ENCODE measurements at regions not wholly inside any gene's neighbourhood (a gene's known extent, or its start where the extent isn't known, plus 50 kb on each side); places are given as distances from the start of the nearest gene placed in this dataset.

- ChIA-PET CTCF (interaction anchor here (1.2 kb wide), 1 partner anchor 308 kb away, joined by 3 read pairs; no protein-coding TSS in a partner anchor), POLR2A (no interaction called here), RAD21 (ENCODE audit: unreplicated experiment) (no interaction called here), SMC1A (ENCODE audit: uncharacterized antibody, unreplicated experiment) (no interaction called here)
- no peaks in the 10 kb centered on the region for H3K79me2 ChIP-seq (ENCODE audit: control insufficient read depth, insufficient read depth, low read length)
- H3K4me3 ChIP-seq: no peak overlapping the region
- no peaks in the 10 kb centered on the region for H3K4me1 ChIP-seq (ENCODE audit: control insufficient read depth, insufficient read depth, low read length)
- no peak overlapping the region for H2AFZ ChIP-seq (ENCODE audit: control insufficient read depth, low read depth, low read length)
- TF ChIP-seq CBX3 (IDR thresholded peaks at IDR 0.05; ENCODE audit: borderline replicate concordance, low read depth) (no peak), EP300 (IDR thresholded peaks at IDR 0.05; ENCODE audit: borderline replicate concordance in 1 of 2, control insufficient read depth in 1 of 2, low read depth in 2 of 2, low read length in 2 of 2) (no peak), PBX3 (IDR thresholded peaks at IDR 0.05; ENCODE audit: insufficient replicate concordance, low read depth, low read length) (no peak), E2F8 (IDR thresholded peaks at IDR 0.05; ENCODE audit: low read depth, partially characterized antibody) (no peak), RFX5 (IDR thresholded peaks at IDR 0.05; ENCODE audit: low read depth, low read length) (no peak), NR2C2 (IDR thresholded peaks at IDR 0.05; ENCODE audit: borderline replicate concordance, control insufficient read depth, insufficient read length, low read depth) (no peak), CBX5 (IDR thresholded peaks at IDR 0.05; ENCODE audit: low read depth) (no peak), CEBPB (IDR thresholded peaks at IDR 0.05; ENCODE audit: borderline replicate concordance in 1 of 2, low read depth in 2 of 2, low read length in 2 of 2) (no peak), HSF1 (IDR thresholded peaks at IDR 0.05; ENCODE audit: low read depth, low read length) (no peak), ZNF217 (IDR thresholded peaks at IDR 0.05) (no peak), SRF (IDR thresholded peaks at IDR 0.05; ENCODE audit: low read depth in 2 of 2, low read length in 2 of 2) (no peak), BMI1 (IDR thresholded peaks at IDR 0.05; ENCODE audit: borderline replicate concordance) (no peak), KDM1A (IDR thresholded peaks at IDR 0.05; ENCODE audit: borderline replicate concordance) (no peak), SIX5 (IDR thresholded peaks at IDR 0.05; ENCODE audit: low read depth, low read length, severe bottlenecking) (no peak)
- no peak overlapping the region for H3K4me2 ChIP-seq (ENCODE audit: control insufficient read depth, insufficient read depth)
- intact Hi-C loops (cut with micrococcal nuclease; ENCODE audit: unreplicated experiment) (no loop called here), in situ Hi-C loops (cut with MboI) (no loop called here)
- no peaks in the 10 kb centered on the region for H3K9me3 ChIP-seq (replicated peaks; ENCODE audit: control insufficient read depth, insufficient read depth, low read length)
- no peaks in the 10 kb centered on the region for H4K20me1 ChIP-seq (ENCODE audit: control insufficient read depth, insufficient read depth)
- no peak for FAIRE-seq
- BruUV-seq (replicated peaks): no TSS peak
- ATAC-seq: no peak
- H3K27ac ChIP-seq (ENCODE audit: control insufficient read depth, insufficient read depth): no peak overlapping the region
- no peak for DNase-seq (ENCODE audit: low read depth, low spot score)
- H3K9ac ChIP-seq (ENCODE audit: control insufficient read depth, insufficient read depth, low read length): no peak overlapping the region
- H3K36me3 ChIP-seq (ENCODE audit: control insufficient read depth in 2 of 2, insufficient read depth in 2 of 2, low read length in 1 of 2): no peaks in the 10 kb centered on the region
- H3K27me3 ChIP-seq (replicated peaks in 1 of 2; ENCODE audit: control insufficient read depth in 2 of 2, insufficient read depth in 2 of 2, low read length in 1 of 2): peaks cover 0 to 1% of the 10 kb centered on the region in 2 experiments; a peak in 1 of 4 replicates
- 3% methylated on average over 2 of the region's 2 CpGs for WGBS (ENCODE audit: insufficient coverage, insufficient replicate concordance, low lambda C conversion rate, missing lambda C conversion rate)
Measured at GRCh38 chr1:195577748-195578147, 1030.5 kb downstream of the KCNT2 start.
